GM21528 (cell line): ENCODE measurements at regions not wholly inside any gene's neighbourhood (a gene's known extent, or its start where the extent isn't known, plus 50 kb on each side); places are given as distances from the start of the nearest gene placed in this dataset.
"Not testable (repeated sequence)": the region's sequence is repeated elsewhere in the genome, so short reads cannot be mapped to it uniquely, and the experiment has no call there.

Experiments
- ATAC-seq: cut with Tn5 transposase; IDR thresholded peaks from one replicate; pipeline ENCODE4 v1.9.1; 2021; ENCODE audit warnings: mild to moderate bottlenecking, moderate library complexity; ENCODE audit not compliant: unreplicated experiment, low FRiP score

GRCh38 chr1:146443088-146443870 is 214.5 kb upstream of the NOTCH2NLA start:
- ATAC-seq, result not testable (repeated sequence)

- not testable (repeated sequence) for ATAC-seq
Measured at GRCh38 chr1:146438543-146438942, 209.7 kb upstream of the NOTCH2NLA start.

GRCh38 chr1:146416642-146417041 is 187.8 kb upstream of the NOTCH2NLA start:
- ATAC-seq, result not testable (repeated sequence)

GRCh38 chr1:146415017-146415416 is 186.2 kb upstream of the NOTCH2NLA start:
- ATAC-seq, result not testable (repeated sequence)

- not testable (repeated sequence) for ATAC-seq
Measured at GRCh38 chr1:146413911-146414310, 185.1 kb upstream of the NOTCH2NLA start.

- ATAC-seq, result not testable (repeated sequence)
Measured at GRCh38 chr1:146411923-146412322, 183.1 kb upstream of the NOTCH2NLA start.

GRCh38 chr1:146409817-146410441 is 181.1 kb upstream of the NOTCH2NLA start:
- not testable (repeated sequence) for ATAC-seq

GRCh38 chr1:146409116-146409801 is 180.4 kb upstream of the NOTCH2NLA start:
- ATAC-seq, result not testable (repeated sequence)

- ATAC-seq, result not testable (repeated sequence)
Measured at GRCh38 chr1:146401281-146401825, 172.5 kb upstream of the NOTCH2NLA start.

GRCh38 chr1:146400173-146401121 is 171.6 kb upstream of the NOTCH2NLA start:
- ATAC-seq, result not testable (repeated sequence)

GRCh38 chr1:146399225-146399624 is 170.4 kb upstream of the NOTCH2NLA start:
- not testable (repeated sequence) for ATAC-seq

GRCh38 chr1:146396801-146397200 is 168.0 kb upstream of the NOTCH2NLA start:
- ATAC-seq, result not testable (repeated sequence)

- ATAC-seq, result not testable (repeated sequence)
Measured at GRCh38 chr1:146396242-146396641, 167.4 kb upstream of the NOTCH2NLA start.

- not testable (repeated sequence) for ATAC-seq
Measured at GRCh38 chr1:146393796-146394195, 165.0 kb upstream of the NOTCH2NLA start.

- not testable (repeated sequence) for ATAC-seq
Measured at GRCh38 chr1:146393154-146393553, 164.3 kb upstream of the NOTCH2NLA start.

- ATAC-seq, result not testable (repeated sequence)
Measured at GRCh38 chr1:146389178-146389577, 160.4 kb upstream of the NOTCH2NLA start.

GRCh38 chr1:146387750-146388469 is 159.1 kb upstream of the NOTCH2NLA start:
- ATAC-seq, result peak; percentile 51

- peak; percentile 91 for ATAC-seq
Measured at GRCh38 chr1:146386851-146387749, 158.3 kb upstream of the NOTCH2NLA start.
